ENCODE measurements at regions not wholly inside any gene's neighbourhood (a gene's known extent, or its start where the extent isn't known, plus 50 kb on each side); places are given as distances from the start of the nearest gene placed in this dataset.

DNA sequence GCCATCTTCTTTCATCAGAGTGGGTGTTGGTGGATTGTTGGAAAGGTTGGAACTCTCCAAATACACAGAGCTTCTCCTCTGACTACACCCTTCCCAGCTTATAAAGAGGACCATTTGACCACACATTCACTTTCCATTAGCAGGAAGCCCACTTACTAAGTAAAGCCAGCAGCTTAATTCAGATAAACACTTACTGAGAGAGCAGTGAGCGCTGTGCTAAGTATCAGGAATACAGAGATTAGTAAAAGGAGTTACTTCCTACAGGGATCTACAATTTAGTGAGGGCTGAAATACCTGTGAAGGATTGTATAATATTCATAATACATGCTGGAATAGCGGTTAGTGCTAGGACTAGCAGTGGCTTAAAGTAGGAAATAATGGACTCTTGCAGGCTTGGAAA, 343.0 kb downstream of the NYAP2 start:
- H3K79me2 ChIP-seq, result no peaks in the 10 kb centered on the region
- H3K9me2 ChIP-seq (replicated peaks; ENCODE audit: insufficient read depth), result no peaks in the 10 kb centered on the region
- 78% methylated on average over 2 of the region's 2 CpGs for WGBS (ENCODE audit: low lambda C conversion rate, missing lambda C conversion rate)
- no peak for DNase-seq (ENCODE audit: low spot score)
- TF ChIP-seq EZH2 (IDR thresholded peaks at IDR 0.05; ENCODE audit: borderline replicate concordance) (no peak), EZH2phosphoT487 (IDR thresholded peaks at IDR 0.05; ENCODE audit: low read depth, severe bottlenecking, unreplicated experiment) (no peak)
- TF ChIP-seq, protein P1, sequence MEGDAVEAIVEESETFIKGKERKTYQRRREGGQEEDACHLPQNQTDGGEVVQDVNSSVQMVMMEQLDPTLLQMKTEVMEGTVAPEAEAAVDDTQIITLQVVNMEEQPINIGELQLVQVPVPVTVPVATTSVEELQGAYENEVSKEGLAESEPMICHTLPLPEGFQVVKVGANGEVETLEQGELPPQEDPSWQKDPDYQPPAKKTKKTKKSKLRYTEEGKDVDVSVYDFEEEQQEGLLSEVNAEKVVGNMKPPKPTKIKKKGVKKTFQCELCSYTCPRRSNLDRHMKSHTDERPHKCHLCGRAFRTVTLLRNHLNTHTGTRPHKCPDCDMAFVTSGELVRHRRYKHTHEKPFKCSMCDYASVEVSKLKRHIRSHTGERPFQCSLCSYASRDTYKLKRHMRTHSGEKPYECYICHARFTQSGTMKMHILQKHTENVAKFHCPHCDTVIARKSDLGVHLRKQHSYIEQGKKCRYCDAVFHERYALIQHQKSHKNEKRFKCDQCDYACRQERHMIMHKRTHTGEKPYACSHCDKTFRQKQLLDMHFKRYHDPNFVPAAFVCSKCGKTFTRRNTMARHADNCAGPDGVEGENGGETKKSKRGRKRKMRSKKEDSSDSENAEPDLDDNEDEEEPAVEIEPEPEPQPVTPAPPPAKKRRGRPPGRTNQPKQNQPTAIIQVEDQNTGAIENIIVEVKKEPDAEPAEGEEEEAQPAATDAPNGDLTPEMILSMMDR (IDR thresholded peaks at IDR 0.05; ENCODE audit: poor library complexity), result no peak
- H3K27ac ChIP-seq, result no peak overlapping the region
- no peaks in the 10 kb centered on the region for H3K4me1 ChIP-seq (ENCODE audit: insufficient read depth)
- no peak overlapping the region for H2AFZ ChIP-seq
- H3K4me3 ChIP-seq, result no peak overlapping the region
- H3K4me2 ChIP-seq, result no peak overlapping the region
- H4K20me1 ChIP-seq (ENCODE audit: insufficient read depth, poor library complexity, severe bottlenecking), result no peaks in the 10 kb centered on the region
- H3K36me3 ChIP-seq (replicated peaks; ENCODE audit: insufficient read depth, low read depth), result no peaks in the 10 kb centered on the region
- H3K27me3 ChIP-seq, result no peaks in the 10 kb centered on the region
- no peaks in the 10 kb centered on the region for H3K9me3 ChIP-seq (ENCODE audit: low read depth)

GRCh38 chr2:225740086-225740485, 340.6 kb downstream of the NYAP2 start:
- Histone ChIP-seq H3K79me2 (no peaks in the 10 kb centered on the region), H3K4me2 (no peak overlapping the region), H2AFZ (no peak overlapping the region), H3K9me2 (replicated peaks; ENCODE audit: insufficient read depth) (no peaks in the 10 kb centered on the region), H3K4me1 (ENCODE audit: insufficient read depth) (no peaks in the 10 kb centered on the region), H3K27ac (no peak overlapping the region), H3K36me3 (replicated peaks; ENCODE audit: insufficient read depth, low read depth) (no peaks in the 10 kb centered on the region), H4K20me1 (ENCODE audit: insufficient read depth, poor library complexity, severe bottlenecking) (no peaks in the 10 kb centered on the region), H3K9me3 (ENCODE audit: low read depth) (no peaks in the 10 kb centered on the region), H3K27me3 (no peaks in the 10 kb centered on the region), H3K4me3 (no peak overlapping the region)
- WGBS (ENCODE audit: low lambda C conversion rate, missing lambda C conversion rate), result 69% methylated on average over 3 of the region's 3 CpGs
- TF ChIP-seq EZH2 (IDR thresholded peaks at IDR 0.05; ENCODE audit: borderline replicate concordance) (no peak), EZH2phosphoT487 (IDR thresholded peaks at IDR 0.05; ENCODE audit: low read depth, severe bottlenecking, unreplicated experiment) (no peak)
- TF ChIP-seq, protein P1 (IDR thresholded peaks at IDR 0.05; ENCODE audit: poor library complexity), result no peak
- no peak for DNase-seq (ENCODE audit: low spot score)

- H4K20me1 ChIP-seq (ENCODE audit: insufficient read depth, poor library complexity, severe bottlenecking), result no peaks in the 10 kb centered on the region
- no peaks in the 10 kb centered on the region for H3K27me3 ChIP-seq
- H3K79me2 ChIP-seq, result no peaks in the 10 kb centered on the region
- H3K4me2 ChIP-seq, result no peak overlapping the region
- no peaks in the 10 kb centered on the region for H3K9me3 ChIP-seq (ENCODE audit: low read depth)
- H3K36me3 ChIP-seq (replicated peaks; ENCODE audit: insufficient read depth, low read depth), result no peaks in the 10 kb centered on the region
- DNase-seq (ENCODE audit: low spot score), result no peak
- no peak overlapping the region for H3K27ac ChIP-seq
- TF ChIP-seq EZH2phosphoT487 (IDR thresholded peaks at IDR 0.05; ENCODE audit: low read depth, severe bottlenecking, unreplicated experiment) (no peak), EZH2 (IDR thresholded peaks at IDR 0.05; ENCODE audit: borderline replicate concordance) (no peak)
- TF ChIP-seq, protein P1 (IDR thresholded peaks at IDR 0.05; ENCODE audit: poor library complexity), result no peak
- H3K4me1 ChIP-seq (ENCODE audit: insufficient read depth), result no peaks in the 10 kb centered on the region
- WGBS (ENCODE audit: low lambda C conversion rate, missing lambda C conversion rate), result 96% methylated on average over 2 of the region's 2 CpGs
- H3K4me3 ChIP-seq, result no peak overlapping the region
- H2AFZ ChIP-seq, result no peak overlapping the region
- H3K9me2 ChIP-seq (replicated peaks; ENCODE audit: insufficient read depth), result no peaks in the 10 kb centered on the region
Measured at GRCh38 chr2:225739328-225739727, 339.8 kb downstream of the NYAP2 start.

DNA sequence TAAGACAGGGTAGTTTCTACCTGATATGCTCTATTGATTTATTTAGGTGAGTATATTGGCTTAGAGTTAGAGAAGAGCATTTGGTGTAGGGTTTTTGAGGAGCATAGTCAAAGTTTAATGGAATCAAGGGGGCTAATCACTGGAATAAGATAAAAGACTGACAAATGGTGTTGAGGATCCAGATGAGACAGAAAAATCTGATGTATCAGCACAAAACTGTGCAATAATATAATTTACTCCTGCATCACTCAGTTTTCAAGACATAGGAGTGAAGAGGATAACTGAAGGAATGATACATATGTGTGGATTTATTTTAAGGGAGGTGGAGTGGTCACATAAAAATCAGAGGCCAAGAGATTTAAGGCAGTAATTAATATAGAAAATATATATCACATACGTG, 339.2 kb downstream of the NYAP2 start:
- no peaks in the 10 kb centered on the region for H3K27me3 ChIP-seq
- H3K4me1 ChIP-seq (ENCODE audit: insufficient read depth), result no peaks in the 10 kb centered on the region
- 94% methylated on average over 1 of the region's 1 CpG for WGBS (ENCODE audit: low lambda C conversion rate, missing lambda C conversion rate)
- no peaks in the 10 kb centered on the region for H3K36me3 ChIP-seq (replicated peaks; ENCODE audit: insufficient read depth, low read depth)
- H4K20me1 ChIP-seq (ENCODE audit: insufficient read depth, poor library complexity, severe bottlenecking), result no peaks in the 10 kb centered on the region
- TF ChIP-seq, protein P1 (IDR thresholded peaks at IDR 0.05; ENCODE audit: poor library complexity), result no peak
- no peak for TF ChIP-seq EZH2phosphoT487 (IDR thresholded peaks at IDR 0.05; ENCODE audit: low read depth, severe bottlenecking, unreplicated experiment)
- no peak for TF ChIP-seq EZH2 (IDR thresholded peaks at IDR 0.05; ENCODE audit: borderline replicate concordance)
- H3K9me2 ChIP-seq (replicated peaks; ENCODE audit: insufficient read depth), result no peaks in the 10 kb centered on the region
- no peak for DNase-seq (ENCODE audit: low spot score)
- H3K4me2 ChIP-seq, result no peak overlapping the region
- H3K9me3 ChIP-seq (ENCODE audit: low read depth), result no peaks in the 10 kb centered on the region
- H3K79me2 ChIP-seq, result no peaks in the 10 kb centered on the region
- H2AFZ ChIP-seq, result no peak overlapping the region
- no peak overlapping the region for H3K27ac ChIP-seq
- H3K4me3 ChIP-seq, result no peak overlapping the region

Measured in hepatocyte (in vitro differentiated cells).